Transverse colon (tissue), 4 donors: ENCODE measurements at regions not wholly inside any gene's neighbourhood (a gene's known extent, or its start where the extent isn't known, plus 50 kb on each side); places are given as distances from the start of the nearest gene placed in this dataset.

Experiments
- CTCF ChIP-seq, 5 experiments: fragments of 200-600 bp in 3 of 5; fragments of 450-650 bp in 2 of 5; sonication (generic) in 3 of 5; IDR thresholded peaks; 1 replicate in 2 of 5; 2 replicates in 3 of 5; pipeline ENCODE4 v1.5.1; 2016 to 2017; ENCODE audit warnings: antibody characterized with exemption in 5 of 5, inconsistent platforms in 3 of 5, mild to moderate bottlenecking in 2 of 5, moderate library complexity in 1 of 5
- EP300 ChIP-seq: sonication (generic); formaldehyde crosslinking; IDR thresholded peaks from one replicate; pipeline ENCODE4 v1.6.1; 2017; ENCODE audit warnings: antibody characterized with exemption, low read depth
- POLR2A ChIP-seq: fragments of 450-650 bp; IDR thresholded peaks from one replicate; pipeline ENCODE4 v1.6.1; 2016; ENCODE audit warnings: antibody characterized with exemption, mild to moderate bottlenecking, moderate library complexity
- POLR2AphosphoS5 ChIP-seq, 3 donors: sonication (generic); formaldehyde crosslinking; IDR thresholded peaks; one replicate each; pipeline ENCODE4 v1.6.1; 2016; ENCODE audit warnings: antibody characterized with exemption in 3 of 3

- no peak for TF ChIP-seq CTCF (IDR thresholded peaks at IDR 0.05)
- TF ChIP-seq POLR2A: no peak
- no peak for TF ChIP-seq POLR2AphosphoS5 (IDR thresholded peaks at IDR 0.05)
- no peak for TF ChIP-seq EP300
Measured at GRCh38 chr3:182133752-182134151, 422.0 kb downstream of the SOX2 start.
